ENCODE measurements at regions not wholly inside any gene's neighbourhood (a gene's known extent, or its start where the extent isn't known, plus 50 kb on each side); places are given as distances from the start of the nearest gene placed in this dataset.

GRCh38 chr15:70208332-70208731, 110.6 kb upstream of the TLE3 start:
- Mint-ChIP-seq H3K4me1 (ENCODE audit: low read depth) (no peaks in the 10 kb centered on the region), H3K9me3 (no peaks in the 10 kb centered on the region), H3K27ac (no peak overlapping the region), H3K4me3 (no peak overlapping the region), H3K36me3 (ENCODE audit: low read depth) (no peaks in the 10 kb centered on the region), H3K27me3 (ENCODE audit: insufficient read depth) (peaks cover 54% of the 10 kb centered on the region)
- no peak for DNase-seq
- no peak for TF ChIP-seq CTCF (IDR thresholded peaks at IDR 0.05)

GRCh38 chr15:70206668-70207067, 109.0 kb upstream of the TLE3 start:
- Mint-ChIP-seq H3K4me3 (no peak overlapping the region), H3K27me3 (ENCODE audit: insufficient read depth) (peaks cover 44% of the 10 kb centered on the region)

DNA sequence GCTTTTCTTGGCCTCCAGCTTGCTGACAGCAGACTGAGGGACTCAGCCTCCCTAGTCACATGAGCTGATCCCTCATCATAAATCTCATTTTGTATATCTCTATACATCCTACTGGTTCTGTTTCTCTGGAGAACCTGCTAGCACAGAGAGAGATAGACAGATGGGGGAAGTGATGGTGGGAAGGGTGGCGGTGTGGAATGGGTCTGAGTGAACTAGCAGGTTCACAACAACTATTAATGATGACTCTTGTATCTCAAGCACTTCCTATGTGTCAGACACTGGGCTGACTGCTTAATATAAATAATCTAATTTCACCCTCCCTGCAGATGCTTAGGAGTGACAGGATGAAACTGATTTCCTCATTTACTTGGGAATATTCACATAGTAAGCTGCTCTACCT, 106.9 kb upstream of the TLE3 start:
- DNase-seq, result no peak
- TF ChIP-seq CTCF (IDR thresholded peaks at IDR 0.05), result no peak

More at GRCh38 chr15:70206668-70207067, 109.0 kb upstream of the TLE3 start:
- Mint-ChIP-seq H3K27ac (no peak overlapping the region), H3K4me1 (ENCODE audit: low read depth) (no peaks in the 10 kb centered on the region), H3K9me3 (no peaks in the 10 kb centered on the region), H3K36me3 (ENCODE audit: low read depth) (no peaks in the 10 kb centered on the region)
- TF ChIP-seq CTCF (IDR thresholded peaks at IDR 0.05), result no peak
- no peak for DNase-seq

GRCh38 chr15:70203981-70204560, 106.4 kb upstream of the TLE3 start:
- no peaks in the 10 kb centered on the region for H3K36me3 Mint-ChIP-seq (ENCODE audit: low read depth)
- peaks cover 47% of the 10 kb centered on the region for H3K27me3 Mint-ChIP-seq (ENCODE audit: insufficient read depth)
- TF ChIP-seq CTCF (IDR thresholded peaks at IDR 0.05), result no peak
- H3K4me1 Mint-ChIP-seq (ENCODE audit: low read depth), result no peaks in the 10 kb centered on the region; the same call in 1 of the 2 replicates
- H3K27ac Mint-ChIP-seq, result no peak overlapping the region
- no peak for DNase-seq
- no peaks in the 10 kb centered on the region for H3K9me3 Mint-ChIP-seq
- H3K4me3 Mint-ChIP-seq, result no peak overlapping the region

More for the DNA sequence above, 106.9 kb upstream of the TLE3 start:
- no peaks in the 10 kb centered on the region for H3K9me3 Mint-ChIP-seq
- H3K27me3 Mint-ChIP-seq (ENCODE audit: insufficient read depth), result peaks cover 46% of the 10 kb centered on the region
- no peak overlapping the region for H3K27ac Mint-ChIP-seq
- no peaks in the 10 kb centered on the region; the same call in 1 of the 2 replicates for H3K4me1 Mint-ChIP-seq (ENCODE audit: low read depth)
- no peaks in the 10 kb centered on the region for H3K36me3 Mint-ChIP-seq (ENCODE audit: low read depth)
- H3K4me3 Mint-ChIP-seq, result no peak overlapping the region

DNA sequence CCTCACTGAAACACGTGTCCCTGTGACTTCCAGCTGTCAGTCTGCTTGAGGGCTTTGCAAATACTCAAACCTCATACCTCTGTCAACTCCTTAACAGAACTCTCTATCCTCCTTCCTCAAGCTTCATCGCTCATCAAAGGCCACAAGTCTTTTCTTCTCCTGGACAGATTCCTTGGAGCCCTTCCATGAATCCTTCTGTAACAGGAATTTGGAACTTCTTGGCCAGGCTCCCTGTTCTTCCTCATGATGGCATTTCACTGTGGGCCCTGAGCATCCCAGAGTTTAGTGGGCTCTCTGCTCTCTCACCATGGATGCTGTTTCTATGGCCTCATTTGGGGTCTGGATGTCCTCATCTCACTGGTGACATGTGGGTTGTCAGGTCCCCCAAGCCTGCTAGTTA, 105.0 kb upstream of the TLE3 start:
- no peaks in the 10 kb centered on the region for H3K9me3 Mint-ChIP-seq
- no peaks in the 10 kb centered on the region; the same call in 1 of the 2 replicates for H3K4me1 Mint-ChIP-seq (ENCODE audit: low read depth)
- DNase-seq, result no peak
- no peak for TF ChIP-seq CTCF (IDR thresholded peaks at IDR 0.05)
- peaks cover 43% of the 10 kb centered on the region for H3K27me3 Mint-ChIP-seq (ENCODE audit: insufficient read depth)
- H3K36me3 Mint-ChIP-seq (ENCODE audit: low read depth), result no peaks in the 10 kb centered on the region
- H3K27ac Mint-ChIP-seq, result no peak overlapping the region
- H3K4me3 Mint-ChIP-seq, result no peak overlapping the region

- Mint-ChIP-seq H3K4me1 (ENCODE audit: low read depth) (peaks cover 6% of the 10 kb centered on the region), H3K27me3 (ENCODE audit: insufficient read depth) (peaks cover 41% of the 10 kb centered on the region), H3K36me3 (ENCODE audit: low read depth) (no peaks in the 10 kb centered on the region), H3K4me3 (no peak overlapping the region), H3K27ac (no peak overlapping the region), H3K9me3 (no peaks in the 10 kb centered on the region)
- DNase-seq, result no peak
- no peak for TF ChIP-seq CTCF (IDR thresholded peaks at IDR 0.05)
Observed at GRCh38 chr15:70201425-70201775, 103.7 kb upstream of the TLE3 start.
